K562 (cell line): ENCODE measurements at regions not wholly inside any gene's neighbourhood (a gene's known extent, or its start where the extent isn't known, plus 50 kb on each side); places are given as distances from the start of the nearest gene placed in this dataset.

Experiments used
- ATF2 ChIP-seq: sonication (generic); formaldehyde crosslinking; IDR thresholded peaks from 2 replicates; pipeline ENCODE4 v1.8.1; 2022; ENCODE audit warnings: missing genetic modification reagents
- BCOR ChIP-seq: fragments of 450-650 bp; IDR thresholded peaks from 2 replicates; pipeline ENCODE4 v1.6.1; 2016
- BRD4 ChIP-seq: fragments of 200-600 bp; sonication (generic); IDR thresholded peaks from 2 replicates; pipeline ENCODE4 v1.6.1; 2017; ENCODE audit warnings: inconsistent platforms
- CTCF ChIP-seq, 3 experiments: IDR thresholded peaks in 2 of 3; conservative IDR thresholded peaks in 1 of 3; 2 replicates each; pipeline ENCODE4 v1.5.1; 2011 to 2012; ENCODE audit warnings: low read length in 3 of 3, mild to moderate bottlenecking in 3 of 3, control low read depth in 2 of 3, improper control_type of control experiment in 1 of 3, inconsistent platforms in 1 of 3, low read depth in 1 of 3, mixed read lengths in 1 of 3, moderate library complexity in 1 of 3; ENCODE audit not compliant: insufficient read depth in 2 of 3
- EGR1 ChIP-seq: fragments of 450-650 bp; conservative IDR thresholded peaks from 2 replicates; pipeline ENCODE4 v1.6.1; 2017; ENCODE audit warnings: mild to moderate bottlenecking
- EP300 ChIP-seq: IDR thresholded peaks from 2 replicates; pipeline ENCODE4 v1.6.1; 2012; ENCODE audit warnings: low read length, improper control_type of control experiment
- MYNN ChIP-seq, 2 experiments: sonication (generic); formaldehyde crosslinking in 1 of 2; IDR thresholded peaks; 2 replicates each; pipeline versions ENCODE4 v1.5.0 to v1.6.1; 2016 to 2020; ENCODE audit warnings: antibody characterized with exemption in 1 of 2, missing genetic modification reagents in 1 of 2
- RFX1 ChIP-seq: fragments of 450-650 bp; IDR thresholded peaks from 2 replicates; pipeline ENCODE4 v1.6.1; 2016; ENCODE audit warnings: mild to moderate bottlenecking, moderate library complexity
- SP1 ChIP-seq: sonication (generic); formaldehyde crosslinking; IDR thresholded peaks from 2 replicates; pipeline ENCODE4 v1.8.1; 2022; ENCODE audit warnings: mild to moderate bottlenecking, missing genetic modification reagents
- TAF1 ChIP-seq: IDR thresholded peaks from 2 replicates; pipeline ENCODE4 v1.6.1; 2011; ENCODE audit warnings: mild to moderate bottlenecking, low read length, moderate library complexity; ENCODE audit not compliant: insufficient read depth, control insufficient read depth, severe bottlenecking; ENCODE audit errors: extremely low read depth
- USF2 ChIP-seq: sonication (generic); formaldehyde crosslinking; IDR thresholded peaks from 2 replicates; pipeline ENCODE4 v1.5.0; 2020; ENCODE audit warnings: missing genetic modification reagents
- ZNF785 ChIP-seq: fragments of 250-450 bp; sonication (Bioruptor Pico); IDR thresholded peaks from 2 replicates; pipeline ENCODE4 v1.4.0; 2020; ENCODE audit warnings: mild to moderate bottlenecking

- no peak for TF ChIP-seq ZNF785 (CRISPR knock-in tag)
- no peak for TF ChIP-seq EP300
- TF ChIP-seq EGR1 = no peak
- no peak for TF ChIP-seq TAF1
- TF ChIP-seq CTCF (IDR thresholded peaks at IDR 0.05 in 2 of 3, conservative IDR thresholded peaks at IDR 0.05 in 1 of 3; ENCODE audit: insufficient read depth in 2 of 3, low read depth in 1 of 3, low read length in 3 of 3) = no peak
- no peak for TF ChIP-seq ATF2
- no peak for TF ChIP-seq BRD4
- TF ChIP-seq RFX1 = no peak
- TF ChIP-seq BCOR = no peak
- TF ChIP-seq MYNN (IDR thresholded peaks at IDR 0.05) = no peak
- no peak for TF ChIP-seq MYNN (CRISPR knock-in tag; IDR thresholded peaks at IDR 0.05)
- no peak for TF ChIP-seq SP1 (CRISPR knock-in tag)
- no peak for TF ChIP-seq USF2 (CRISPR knock-in tag)
Measured at GRCh38 chr7:50957855-50958254, 175.2 kb upstream of the GRB10 start.
